ENCODE measurements at regions not wholly inside any gene's neighbourhood (a gene's known extent, or its start where the extent isn't known, plus 50 kb on each side); places are given as distances from the start of the nearest gene placed in this dataset.

GRCh38 chr22:48335442-48336139, 1492.1 kb downstream of the BRD1 start:
- no peak overlapping the region for H3K27ac ChIP-seq (ENCODE audit: extremely low read depth, low read depth, low read length)
- H3K4me1 ChIP-seq (ENCODE audit: control insufficient read depth, insufficient read depth, low read length) = no peaks in the 10 kb centered on the region
- H3K36me3 ChIP-seq (ENCODE audit: control insufficient read depth in 2 of 2, insufficient read depth in 1 of 2, low read length in 2 of 2) = no peaks in the 10 kb centered on the region
- ChIA-PET CTCF (interaction anchor here (0.7 kb wide), 1 partner anchor 103 kb away, joined by 3 read pairs; no protein-coding TSS in a partner anchor), POLR2A (no interaction called here)
- no peaks in the 10 kb centered on the region for H3K9me3 ChIP-seq (ENCODE audit: control insufficient read depth, insufficient read depth, low read depth, low read length)
- TF ChIP-seq ZNF24 (tag by site-specific recombination; IDR thresholded peaks at IDR 0.05) (no peak), TRIM28 (IDR thresholded peaks at IDR 0.05; ENCODE audit: borderline replicate concordance, low read length) (no peak)
- no peak overlapping the region for H3K4me3 ChIP-seq (ENCODE audit: low read depth, low read length)

- H3K27ac ChIP-seq (ENCODE audit: extremely low read depth, low read depth, low read length) = no peak overlapping the region
- POLR2A ChIA-PET = no interaction called here
- TF ChIP-seq ZNF580 (tag by site-specific recombination; IDR thresholded peaks at IDR 0.05) (no peak), ZNF426 (tag by site-specific recombination; IDR thresholded peaks at IDR 0.05) (no peak), ZBTB20 (tag by site-specific recombination; IDR thresholded peaks at IDR 0.05) (no peak), RBAK (tag by site-specific recombination; IDR thresholded peaks at IDR 0.05) (no peak)
These were observed 1492.7 kb downstream of the BRD1 start for GRCh38 chr22:48334971-48335370.

GRCh38 chr22:48333816-48334735, 1493.6 kb downstream of the BRD1 start:
- Histone ChIP-seq H3K4me1 (ENCODE audit: control insufficient read depth, insufficient read depth, low read length) (no peaks in the 10 kb centered on the region), H3K27ac (ENCODE audit: extremely low read depth, low read depth, low read length) (no peak overlapping the region), H3K36me3 (ENCODE audit: control insufficient read depth in 2 of 2, insufficient read depth in 1 of 2, low read length in 2 of 2) (no peaks in the 10 kb centered on the region), H3K9me3 (ENCODE audit: control insufficient read depth, insufficient read depth, low read depth, low read length) (no peaks in the 10 kb centered on the region), H3K4me3 (ENCODE audit: low read depth, low read length) (no peak overlapping the region)
- TF ChIP-seq ZNF510 (tag by site-specific recombination; IDR thresholded peaks at IDR 0.05; ENCODE audit: insufficient replicate concordance) (no peak), ZNF645 (tag by site-specific recombination; IDR thresholded peaks at IDR 0.05) (no peak), ZNF366 (tag by site-specific recombination; conservative IDR thresholded peaks at IDR 0.05) (no peak), ZNF707 (tag by site-specific recombination; IDR thresholded peaks at IDR 0.05) (no peak), ZBTB20 (tag by site-specific recombination; IDR thresholded peaks at IDR 0.05) (no peak), SP7 (tag by site-specific recombination; IDR thresholded peaks at IDR 0.05) (no peak), ZNF624 (tag by site-specific recombination; IDR thresholded peaks at IDR 0.05) (no peak), ZNF426 (tag by site-specific recombination; IDR thresholded peaks at IDR 0.05) (no peak), ZSCAN16 (tag by site-specific recombination; IDR thresholded peaks at IDR 0.05) (no peak), ZNF19 (tag by site-specific recombination; IDR thresholded peaks at IDR 0.05; ENCODE audit: low read depth) (no peak), SP3 (tag by site-specific recombination; IDR thresholded peaks at IDR 0.05) (no peak), HOXD13 (CRISPR knock-in tag; IDR thresholded peaks at IDR 0.05; ENCODE audit: borderline replicate concordance) (no peak), ZNF23 (tag by site-specific recombination; IDR thresholded peaks at IDR 0.05; ENCODE audit: borderline replicate concordance) (no peak), ZNF626 (tag by site-specific recombination; IDR thresholded peaks at IDR 0.05) (no peak), PRDM2 (tag by site-specific recombination; IDR thresholded peaks at IDR 0.05; ENCODE audit: borderline replicate concordance) (no peak), ZNF266 (tag by site-specific recombination; IDR thresholded peaks at IDR 0.05; ENCODE audit: low read depth) (no peak), ZFP3 (tag by site-specific recombination; IDR thresholded peaks at IDR 0.05; ENCODE audit: low read depth) (no peak)
- ChIA-PET CTCF (no interaction called here), POLR2A (no interaction called here)

More at GRCh38 chr22:48334971-48335370, 1492.7 kb downstream of the BRD1 start:
- Histone ChIP-seq H3K9me3 (ENCODE audit: control insufficient read depth, insufficient read depth, low read depth, low read length) (no peaks in the 10 kb centered on the region), H3K4me1 (ENCODE audit: control insufficient read depth, insufficient read depth, low read length) (no peaks in the 10 kb centered on the region), H3K36me3 (ENCODE audit: control insufficient read depth in 2 of 2, insufficient read depth in 1 of 2, low read length in 2 of 2) (no peaks in the 10 kb centered on the region), H3K4me3 (ENCODE audit: low read depth, low read length) (no peak overlapping the region)
- CTCF ChIA-PET = no interaction called here
